ENCODE measurements at regions not wholly inside any gene's neighbourhood (a gene's known extent, or its start where the extent isn't known, plus 50 kb on each side); places are given as distances from the start of the nearest gene placed in this dataset.
"Not testable (repeated sequence)": the region's sequence is repeated elsewhere in the genome, so short reads cannot be mapped to it uniquely, and the experiment has no call there.

DNA sequence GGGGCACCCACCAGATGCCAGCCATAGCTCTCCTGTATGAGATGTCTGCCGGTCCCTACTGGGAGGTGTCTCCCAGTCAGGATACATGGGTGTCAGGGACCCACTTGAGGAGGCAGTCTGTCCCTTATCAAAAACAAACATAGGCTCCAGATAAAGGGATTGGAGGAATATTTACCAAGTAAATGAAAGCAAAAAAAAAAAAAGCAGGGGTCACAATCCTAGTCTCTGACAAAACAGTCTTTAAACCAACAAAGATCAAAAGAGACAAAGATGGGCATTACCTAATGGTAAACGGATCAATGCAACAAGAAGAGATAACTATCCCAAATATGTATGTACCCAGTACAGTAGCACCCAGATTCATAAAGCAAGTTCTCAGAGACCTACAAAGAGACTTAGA lies 640.0 kb upstream of the LRRTM4 start:
- Histone ChIP-seq H3K27me3 (no peaks in the 10 kb centered on the region), H3K9me3 (peaks cover 0 to 12% (median 0%) of the 10 kb centered on the region in 11 donors), H3K36me3 (no peaks in the 10 kb centered on the region), H3K27ac (no peak overlapping the region), H3K4me3 (no peak overlapping the region), H3K4me1 (no peaks in the 10 kb centered on the region)
- DNase-seq (no peak), ATAC-seq (no peak)
- intact Hi-C loops (cut with DNase I) = no loop called here
- 69 to 77% methylated on average over 2 of the region's 2 CpGs for WGBS, 2 donors
- TF ChIP-seq, protein P1, sequence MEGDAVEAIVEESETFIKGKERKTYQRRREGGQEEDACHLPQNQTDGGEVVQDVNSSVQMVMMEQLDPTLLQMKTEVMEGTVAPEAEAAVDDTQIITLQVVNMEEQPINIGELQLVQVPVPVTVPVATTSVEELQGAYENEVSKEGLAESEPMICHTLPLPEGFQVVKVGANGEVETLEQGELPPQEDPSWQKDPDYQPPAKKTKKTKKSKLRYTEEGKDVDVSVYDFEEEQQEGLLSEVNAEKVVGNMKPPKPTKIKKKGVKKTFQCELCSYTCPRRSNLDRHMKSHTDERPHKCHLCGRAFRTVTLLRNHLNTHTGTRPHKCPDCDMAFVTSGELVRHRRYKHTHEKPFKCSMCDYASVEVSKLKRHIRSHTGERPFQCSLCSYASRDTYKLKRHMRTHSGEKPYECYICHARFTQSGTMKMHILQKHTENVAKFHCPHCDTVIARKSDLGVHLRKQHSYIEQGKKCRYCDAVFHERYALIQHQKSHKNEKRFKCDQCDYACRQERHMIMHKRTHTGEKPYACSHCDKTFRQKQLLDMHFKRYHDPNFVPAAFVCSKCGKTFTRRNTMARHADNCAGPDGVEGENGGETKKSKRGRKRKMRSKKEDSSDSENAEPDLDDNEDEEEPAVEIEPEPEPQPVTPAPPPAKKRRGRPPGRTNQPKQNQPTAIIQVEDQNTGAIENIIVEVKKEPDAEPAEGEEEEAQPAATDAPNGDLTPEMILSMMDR (IDR thresholded peaks at IDR 0.05) = no peak

DNA sequence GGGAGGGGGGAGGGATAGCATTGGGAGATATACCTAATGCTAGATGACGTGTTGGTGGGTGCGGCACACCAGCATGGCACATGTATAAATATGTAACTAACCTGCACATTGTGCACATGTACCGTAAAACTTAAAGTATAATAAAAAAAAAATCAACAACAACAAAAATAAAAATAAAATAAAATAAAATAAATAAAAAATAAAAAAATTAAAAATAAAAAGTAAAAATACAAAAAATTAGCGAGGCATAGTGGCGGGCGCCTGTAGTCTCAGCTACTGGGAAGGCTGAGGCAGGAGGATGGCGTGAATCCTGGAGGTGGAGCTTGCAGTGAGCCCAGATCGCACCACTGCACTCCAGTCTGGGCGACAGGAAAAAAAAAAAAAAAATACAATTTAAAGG lies 650.0 kb upstream of the LRRTM4 start:
- H3K27me3 ChIP-seq; intact Hi-C loops (cut with DNase I); H3K36me3 ChIP-seq; H3K4me3 ChIP-seq; ATAC-seq; H3K4me1 ChIP-seq; H3K27ac ChIP-seq; DNase-seq: not testable (repeated sequence)
- H3K9me3 ChIP-seq = peaks cover 0 to 13% (median 0%) of the 10 kb centered on the region in 11 donors
- 90% methylated on average over 9 of the region's 9 CpGs for WGBS, 2 donors

DNA sequence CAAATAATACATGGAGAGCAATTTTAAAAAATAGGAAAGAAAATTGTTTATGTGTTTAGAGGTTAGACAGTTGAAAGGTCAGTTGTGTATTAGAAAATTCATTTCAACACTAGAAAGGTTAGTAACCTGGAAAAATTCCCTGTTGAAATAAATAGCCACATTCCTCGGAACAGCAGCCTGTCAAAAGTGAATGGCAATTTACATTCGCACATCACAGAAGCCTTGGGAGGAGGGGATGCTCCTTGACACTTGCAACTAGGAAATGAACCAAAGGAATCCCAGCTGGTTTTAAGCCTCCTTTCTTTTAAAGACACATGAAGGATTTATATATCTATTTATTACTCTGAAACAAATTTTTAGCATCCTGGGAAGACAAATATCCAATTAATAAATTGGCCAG lies 653.5 kb upstream of the LRRTM4 start:
- intact Hi-C loops (cut with DNase I) = no loop called here
- DNase-seq = no peak
- TF ChIP-seq, protein P1 (IDR thresholded peaks at IDR 0.05) = no peak
- H3K4me1 ChIP-seq = no peaks in the 10 kb centered on the region
- no peaks in the 10 kb centered on the region for H3K36me3 ChIP-seq
- no peaks in the 10 kb centered on the region for H3K27me3 ChIP-seq
- peaks cover 0 to 4% (median 0%) of the 10 kb centered on the region in 11 donors for H3K9me3 ChIP-seq
- no peak for ATAC-seq
- WGBS, 2 donors = 9 to 20% methylated on average over 2 of the region's 2 CpGs
- H3K27ac ChIP-seq = no peak overlapping the region
- no peak overlapping the region for H3K4me3 ChIP-seq

DNA sequence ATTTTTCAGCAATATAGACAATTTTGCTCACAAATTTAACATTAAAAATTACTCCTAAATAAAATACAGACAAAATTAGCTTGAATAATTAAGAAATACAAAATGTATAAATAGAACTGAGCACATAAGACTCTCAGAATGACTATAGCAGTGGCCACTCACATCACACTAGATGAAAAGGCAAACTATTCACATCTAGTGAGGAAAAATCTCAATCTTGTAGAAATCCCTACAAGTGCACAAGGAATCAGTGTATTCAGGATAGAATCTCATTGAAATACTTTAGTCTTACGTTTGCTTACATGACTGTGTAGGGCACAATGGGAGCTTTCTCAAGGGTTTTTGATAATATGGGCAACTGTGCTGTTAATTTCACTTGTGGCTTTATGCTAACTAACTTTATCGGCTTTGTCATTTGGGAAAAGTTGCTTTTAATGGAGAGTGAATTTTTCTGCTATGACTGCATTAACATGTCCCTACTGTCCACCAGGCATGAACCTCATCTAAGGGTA lies 678.9 kb upstream of the LRRTM4 start:
- peaks cover 0 to 10% (median 0%) of the 10 kb centered on the region in 11 donors for H3K9me3 ChIP-seq
- TF ChIP-seq, protein P1 (IDR thresholded peaks at IDR 0.05) = no peak
- ATAC-seq = no peak

DNA sequence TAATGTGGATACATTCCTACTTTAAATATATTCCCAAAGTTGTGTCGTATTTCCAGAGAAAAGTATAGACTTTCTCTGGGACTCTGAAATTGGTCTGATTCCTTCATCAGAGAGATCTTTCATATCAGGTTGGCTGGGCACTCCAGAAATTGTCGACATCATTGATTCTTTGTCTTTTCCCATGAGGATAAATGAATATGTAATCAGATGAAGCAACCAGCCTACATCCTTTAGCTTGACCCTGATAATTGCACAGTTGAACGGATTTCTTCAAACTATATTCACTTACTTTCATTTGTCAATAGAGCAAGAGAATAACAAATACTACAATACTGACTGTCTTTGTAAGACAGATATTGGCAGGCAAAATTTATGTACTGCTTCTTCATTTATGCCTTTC lies 680.2 kb upstream of the LRRTM4 start:
- Histone ChIP-seq H3K4me3 (no peak overlapping the region), H3K36me3 (no peaks in the 10 kb centered on the region), H3K4me1 (no peaks in the 10 kb centered on the region), H3K27ac (no peak overlapping the region), H3K27me3 (no peaks in the 10 kb centered on the region), H3K9me3 (peaks cover 0 to 22% (median 0%) of the 10 kb centered on the region in 11 donors)
- DNase-seq = no peak
- no peak for ATAC-seq
- intact Hi-C loops (cut with DNase I) = no loop called here
- WGBS, 2 donors = 75 to 79% methylated on average over 3 of the region's 3 CpGs
- TF ChIP-seq, protein P1 (IDR thresholded peaks at IDR 0.05) = no peak

More for the DNA sequence above, 678.9 kb upstream of the LRRTM4 start:
- H3K27ac ChIP-seq = no peak overlapping the region
- no peak overlapping the region for H3K4me3 ChIP-seq
- H3K27me3 ChIP-seq = no peaks in the 10 kb centered on the region
- intact Hi-C loops (cut with DNase I) = no loop called here
- no peak for DNase-seq
- H3K4me1 ChIP-seq = no peaks in the 10 kb centered on the region
- 69 to 82% methylated on average over 2 of the region's 2 CpGs for WGBS, 2 donors
- H3K36me3 ChIP-seq = no peaks in the 10 kb centered on the region
